ENCODE measurements at regions not wholly inside any gene's neighbourhood (a gene's known extent, or its start where the extent isn't known, plus 50 kb on each side); places are given as distances from the start of the nearest gene placed in this dataset.
"Not testable (repeated sequence)": the region's sequence is repeated elsewhere in the genome, so short reads cannot be mapped to it uniquely, and the experiment has no call there.

DNA sequence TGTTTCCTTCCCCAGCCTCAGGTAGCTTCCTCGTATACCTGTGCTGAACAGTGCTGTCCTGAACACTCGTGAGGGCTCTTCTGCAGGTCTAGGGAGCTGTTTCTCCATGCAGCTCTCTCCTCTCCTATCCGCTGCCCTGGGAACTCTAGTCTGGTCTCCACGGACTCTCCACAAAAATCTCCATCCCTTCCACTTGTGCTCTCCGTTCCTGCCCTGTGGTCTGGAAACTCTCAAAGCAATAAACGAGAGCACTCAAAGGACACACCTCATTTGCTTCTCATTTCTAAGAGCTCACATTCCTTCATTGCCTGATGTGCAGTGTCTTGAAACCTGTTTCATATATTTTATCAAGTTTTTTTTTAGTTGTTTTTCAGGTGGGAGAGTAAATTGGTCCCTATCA lies 235.9 kb upstream of the RGS17 start:
- Histone ChIP-seq H3K4me3 (no peak overlapping the region), H3K27ac (no peak overlapping the region), H3K36me3 (ENCODE audit: insufficient read depth, low read length) (no peaks in the 10 kb centered on the region), H3K9ac (ENCODE audit: insufficient read length) (no peak overlapping the region), H3K9me3 (ENCODE audit: low read depth, low read length) (no peaks in the 10 kb centered on the region)
- DNase-seq (ENCODE audit: low read depth, low spot score) = no peak
- TF ChIP-seq EZH2 (IDR thresholded peaks at IDR 0.05) = no peak
- TF ChIP-seq POLR2AphosphoS5 (IDR thresholded peaks at IDR 0.05; ENCODE audit: borderline replicate concordance, low read depth, low read length) = no peak
- no peak for TF ChIP-seq FOXP2 (optimal IDR thresholded peaks at IDR 0.05; ENCODE audit: control extremely low read depth, extremely low read length, insufficient read depth)

- no peak overlapping the region for H3K4me3 ChIP-seq
- H3K36me3 ChIP-seq (ENCODE audit: insufficient read depth, low read length) = no peaks in the 10 kb centered on the region
- H3K9ac ChIP-seq (ENCODE audit: insufficient read length) = no peak overlapping the region
- H3K9me3 ChIP-seq (ENCODE audit: low read depth, low read length) = no peaks in the 10 kb centered on the region
- peak; percentile 83 for DNase-seq (ENCODE audit: low read depth, low spot score)
- TF ChIP-seq EZH2 (IDR thresholded peaks at IDR 0.05) (no peak), FOXP2 (optimal IDR thresholded peaks at IDR 0.05; ENCODE audit: control extremely low read depth, extremely low read length, insufficient read depth) (no peak), POLR2AphosphoS5 (IDR thresholded peaks at IDR 0.05; ENCODE audit: borderline replicate concordance, low read depth, low read length) (0 out of 2 replicates have a peak, but pooled peaks have one; percentile 21)
- no peak overlapping the region for H3K27ac ChIP-seq
Observed at GRCh38 chr6:153357391-153357790, 226.3 kb upstream of the RGS17 start.

DNA sequence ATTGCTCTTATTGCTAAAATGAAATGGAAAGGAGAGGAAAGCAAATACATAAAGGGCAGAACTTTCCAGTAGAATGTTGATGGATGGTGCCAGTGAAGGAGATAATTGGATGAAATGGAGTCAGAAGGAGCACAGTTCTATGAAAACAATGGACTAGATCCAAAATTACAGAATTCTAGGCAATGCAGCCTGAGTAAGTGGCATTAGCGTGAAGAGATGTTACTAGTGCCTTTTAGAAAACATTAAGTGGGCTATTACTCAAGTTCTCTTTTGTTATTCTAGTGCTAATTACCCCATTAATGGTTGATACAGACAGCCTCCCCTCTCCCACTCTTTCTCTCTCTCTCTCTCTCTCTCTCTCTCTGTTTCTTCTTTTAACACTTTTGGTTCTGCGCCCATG lies 209.5 kb upstream of the RGS17 start:
- no peak for TF ChIP-seq POLR2AphosphoS5 (IDR thresholded peaks at IDR 0.05; ENCODE audit: borderline replicate concordance, low read depth, low read length)
- no peak for TF ChIP-seq FOXP2 (optimal IDR thresholded peaks at IDR 0.05; ENCODE audit: control extremely low read depth, extremely low read length, insufficient read depth)
- no peak for TF ChIP-seq EZH2 (IDR thresholded peaks at IDR 0.05)
- DNase-seq (ENCODE audit: low read depth, low spot score) = no peak
- H3K4me3 ChIP-seq = no peak overlapping the region
- no peak overlapping the region for H3K9ac ChIP-seq (ENCODE audit: insufficient read length)
- no peak overlapping the region for H3K27ac ChIP-seq
- no peaks in the 10 kb centered on the region for H3K9me3 ChIP-seq (ENCODE audit: low read depth, low read length)
- no peaks in the 10 kb centered on the region for H3K36me3 ChIP-seq (ENCODE audit: insufficient read depth, low read length)

DNA sequence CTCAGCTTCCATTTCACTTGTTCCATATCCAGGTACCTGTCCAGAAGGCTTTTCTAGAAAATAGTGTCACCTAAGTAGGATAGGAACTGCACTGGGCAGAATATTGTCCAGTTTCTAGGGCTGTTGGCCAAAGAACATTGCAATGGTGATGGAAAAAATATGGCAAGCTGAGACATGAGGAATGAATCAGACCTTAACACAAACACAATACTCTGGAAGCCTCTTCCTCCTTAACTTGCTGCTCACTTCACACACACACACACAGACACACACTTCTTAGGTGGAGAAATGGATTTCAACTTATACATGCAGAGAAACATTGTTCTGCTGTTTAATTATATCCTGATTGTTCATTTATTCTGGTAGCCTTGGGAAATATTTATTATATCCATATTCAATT lies 203.0 kb upstream of the RGS17 start:
- no peak overlapping the region for H3K4me3 ChIP-seq
- H3K9ac ChIP-seq (ENCODE audit: insufficient read length) = no peak overlapping the region
- DNase-seq (ENCODE audit: low read depth, low spot score) = no peak
- H3K9me3 ChIP-seq (ENCODE audit: low read depth, low read length) = no peaks in the 10 kb centered on the region
- no peaks in the 10 kb centered on the region for H3K36me3 ChIP-seq (ENCODE audit: insufficient read depth, low read length)
- no peak for TF ChIP-seq FOXP2 (optimal IDR thresholded peaks at IDR 0.05; ENCODE audit: control extremely low read depth, extremely low read length, insufficient read depth)
- TF ChIP-seq EZH2 (IDR thresholded peaks at IDR 0.05) = no peak
- TF ChIP-seq POLR2AphosphoS5 (IDR thresholded peaks at IDR 0.05; ENCODE audit: borderline replicate concordance, low read depth, low read length) = no peak
- no peak overlapping the region for H3K27ac ChIP-seq

DNA sequence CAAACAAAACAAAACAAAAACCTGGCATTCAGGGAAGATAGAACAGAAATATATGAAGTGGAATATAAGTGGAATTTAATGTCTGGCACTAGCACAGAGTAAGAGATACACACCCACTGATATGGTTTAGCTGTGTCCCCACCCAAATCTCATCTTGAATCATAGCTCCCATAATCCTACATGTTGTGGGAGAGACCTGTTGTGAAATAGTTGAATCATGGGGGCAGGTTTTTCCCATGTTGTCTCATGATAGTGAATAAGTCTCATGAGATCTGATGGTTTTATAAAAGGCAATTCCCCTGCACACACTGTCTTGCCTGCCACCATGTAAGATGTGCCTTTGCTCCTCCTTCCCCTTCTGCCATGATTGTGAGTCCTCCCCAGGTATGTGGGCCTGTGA lies 200.1 kb upstream of the RGS17 start:
- H3K9ac ChIP-seq (ENCODE audit: insufficient read length); H3K36me3 ChIP-seq (ENCODE audit: insufficient read depth, low read length); H3K9me3 ChIP-seq (ENCODE audit: low read depth, low read length); H3K27ac ChIP-seq; DNase-seq (ENCODE audit: low read depth, low spot score); H3K4me3 ChIP-seq: not testable (repeated sequence)

DNA sequence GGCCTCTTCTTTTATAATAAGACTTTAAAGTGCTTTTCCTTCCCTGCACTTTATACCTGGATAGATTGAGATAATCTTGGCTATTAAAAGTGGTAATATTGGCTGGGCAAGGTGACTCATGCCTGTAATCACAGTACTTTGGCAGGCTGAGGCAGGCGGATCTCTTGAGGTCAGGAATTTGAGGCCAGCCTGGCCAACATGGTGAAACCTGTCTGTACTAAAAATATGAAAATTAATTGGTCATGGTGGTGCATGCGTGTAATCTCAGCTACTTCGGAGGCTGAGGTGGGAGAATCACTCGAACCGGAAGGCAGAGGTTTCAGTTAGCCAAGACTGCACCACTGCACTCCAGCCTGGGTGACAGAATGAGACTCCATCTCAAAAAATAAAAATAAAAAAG lies 197.1 kb upstream of the RGS17 start:
- TF ChIP-seq POLR2AphosphoS5 (IDR thresholded peaks at IDR 0.05; ENCODE audit: borderline replicate concordance, low read depth, low read length) = no peak
- TF ChIP-seq FOXP2 (optimal IDR thresholded peaks at IDR 0.05; ENCODE audit: control extremely low read depth, extremely low read length, insufficient read depth) = no peak
- no peak for TF ChIP-seq EZH2 (IDR thresholded peaks at IDR 0.05)
- no peak overlapping the region for H3K4me3 ChIP-seq

GRCh38 chr6:153325661-153326060 lies 194.6 kb upstream of the RGS17 start:
- H3K36me3 ChIP-seq (ENCODE audit: insufficient read depth, low read length) = no peaks in the 10 kb centered on the region
- DNase-seq (ENCODE audit: low read depth, low spot score) = no peak
- no peak overlapping the region for H3K4me3 ChIP-seq
- H3K9me3 ChIP-seq (ENCODE audit: low read depth, low read length) = no peaks in the 10 kb centered on the region
- TF ChIP-seq POLR2AphosphoS5 (IDR thresholded peaks at IDR 0.05; ENCODE audit: borderline replicate concordance, low read depth, low read length) = no peak
- H3K9ac ChIP-seq (ENCODE audit: insufficient read length) = no peak overlapping the region
- H3K27ac ChIP-seq = no peak overlapping the region

More for the DNA sequence above, 197.1 kb upstream of the RGS17 start:
- H3K9ac ChIP-seq (ENCODE audit: insufficient read length) = no peak overlapping the region
- H3K9me3 ChIP-seq (ENCODE audit: low read depth, low read length) = no peaks in the 10 kb centered on the region
- no peak for DNase-seq (ENCODE audit: low read depth, low spot score)
- no peaks in the 10 kb centered on the region for H3K36me3 ChIP-seq (ENCODE audit: insufficient read depth, low read length)
- H3K27ac ChIP-seq = no peak overlapping the region

- Histone ChIP-seq H3K36me3 (ENCODE audit: insufficient read depth, low read length) (no peaks in the 10 kb centered on the region), H3K9me3 (ENCODE audit: low read depth, low read length) (no peaks in the 10 kb centered on the region), H3K9ac (ENCODE audit: insufficient read length) (no peak overlapping the region), H3K4me3 (no peak overlapping the region), H3K27ac (no peak overlapping the region)
- TF ChIP-seq EZH2 (IDR thresholded peaks at IDR 0.05) (no peak), POLR2AphosphoS5 (IDR thresholded peaks at IDR 0.05; ENCODE audit: borderline replicate concordance, low read depth, low read length) (no peak), FOXP2 (optimal IDR thresholded peaks at IDR 0.05; ENCODE audit: control extremely low read depth, extremely low read length, insufficient read depth) (no peak)
- DNase-seq (ENCODE audit: low read depth, low spot score) = peak; percentile 16
Observed at GRCh38 chr6:153312634-153313033, 181.6 kb upstream of the RGS17 start.

- no peaks in the 10 kb centered on the region for H3K9me3 ChIP-seq (ENCODE audit: low read depth, low read length)
- TF ChIP-seq FOXP2 (optimal IDR thresholded peaks at IDR 0.05; ENCODE audit: control extremely low read depth, extremely low read length, insufficient read depth) = no peak
- no peak for TF ChIP-seq EZH2 (IDR thresholded peaks at IDR 0.05)
- no peak for TF ChIP-seq POLR2AphosphoS5 (IDR thresholded peaks at IDR 0.05; ENCODE audit: borderline replicate concordance, low read depth, low read length)
- peak overlapping the region; percentile 81 for H3K27ac ChIP-seq
- H3K9ac ChIP-seq (ENCODE audit: insufficient read length) = no peak overlapping the region
- DNase-seq (ENCODE audit: low read depth, low spot score) = no peak
- H3K36me3 ChIP-seq (ENCODE audit: insufficient read depth, low read length) = no peaks in the 10 kb centered on the region
- H3K4me3 ChIP-seq = no peak overlapping the region; the same call in 1 of the 2 replicates
Observed at GRCh38 chr6:153309651-153310050, 178.6 kb upstream of the RGS17 start.

Data from SK-N-MC (cell line).